ENCODE measurements at regions not wholly inside any gene's neighbourhood (a gene's known extent, or its start where the extent isn't known, plus 50 kb on each side); places are given as distances from the start of the nearest gene placed in this dataset.

- TF ChIP-seq CTCF (IDR thresholded peaks at IDR 0.05), result no peak
- TF ChIP-seq EZH2 (IDR thresholded peaks at IDR 0.05; ENCODE audit: borderline replicate concordance, insufficient read depth, low read depth, low read length, poor library complexity, severe bottlenecking), result no peak
Measured at GRCh38 chr14:55921511-55921910, 196.7 kb upstream of the PELI2 start.

All from B cell (primary cell).